WI38 (cell line): ENCODE measurements at regions not wholly inside any gene's neighbourhood (a gene's known extent, or its start where the extent isn't known, plus 50 kb on each side); places are given as distances from the start of the nearest gene placed in this dataset.

Source experiments
- H3K4me3 ChIP-seq: 2 replicates; pipeline ENCODE4 v1.5.1; 2011; ENCODE audit warnings: low read depth, mild to moderate bottlenecking, control low read depth, low read length
- TF ChIP-seq, protein P1 (sequence below): IDR thresholded peaks from 2 replicates; pipeline ENCODE4 v1.5.1; 2012; ENCODE audit warnings: low read depth, mild to moderate bottlenecking, control low read depth, low read length

DNA sequence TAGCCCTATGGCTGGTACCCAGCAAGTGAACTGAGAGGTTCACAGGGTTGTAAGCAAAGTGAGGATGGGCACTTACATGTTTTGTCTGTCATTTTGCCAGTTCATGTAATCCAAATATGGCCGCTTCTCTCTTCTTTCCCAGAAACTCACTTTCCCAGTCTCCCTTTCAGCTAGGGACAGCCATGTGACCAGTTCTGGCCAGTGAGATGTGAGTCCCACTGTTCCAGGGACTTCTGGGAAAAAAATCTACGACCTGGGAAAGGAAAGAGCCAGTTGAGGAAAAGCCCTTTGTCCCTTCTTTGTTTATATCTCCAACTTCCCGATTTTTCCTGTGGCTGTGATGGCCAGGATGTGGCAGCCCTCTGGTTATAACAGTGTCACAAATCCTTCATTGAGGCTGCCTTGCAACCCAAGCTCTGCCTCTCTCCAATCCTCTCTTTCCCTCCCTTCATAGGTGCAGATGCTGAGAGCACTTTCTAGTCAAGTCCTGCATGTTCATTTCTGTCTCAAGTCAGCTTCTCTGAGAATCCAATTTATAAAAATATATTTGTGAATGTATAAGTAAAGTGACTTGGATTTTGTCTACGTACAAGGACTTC is 148.6 kb upstream of the ZFP64 start:
- peak overlapping the region; percentile 24; the same call in 1 of the 2 replicates for H3K4me3 ChIP-seq

DNA sequence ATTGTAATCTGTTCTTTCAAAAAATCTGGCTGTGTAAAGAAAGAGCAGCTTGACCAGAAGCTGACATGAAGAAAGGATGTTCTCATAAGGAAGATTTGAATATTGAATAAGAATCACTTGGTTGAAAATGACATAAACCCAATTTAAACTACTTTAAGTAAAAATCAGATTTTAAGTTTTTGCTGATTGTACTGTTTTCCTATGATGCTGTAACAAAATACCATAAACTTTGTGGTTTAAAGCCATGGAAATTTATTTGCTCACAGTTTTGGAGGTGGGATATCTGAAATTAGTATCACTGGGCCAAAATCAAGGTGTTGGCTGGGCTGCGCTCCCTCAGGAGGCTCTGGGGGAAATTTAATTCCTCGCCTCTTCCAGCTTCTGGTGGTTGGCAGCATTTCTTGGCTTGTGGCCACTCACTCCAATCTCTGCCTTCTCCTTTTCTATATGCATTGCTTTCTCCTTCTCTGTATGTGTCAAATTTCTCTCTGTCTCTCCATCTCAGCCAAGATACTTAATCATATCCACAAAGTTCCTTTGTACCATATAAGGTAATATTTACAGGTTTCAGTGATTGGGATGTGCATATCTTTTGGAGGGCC is 141.2 kb upstream of the ZFP64 start:
- TF ChIP-seq, protein P1, sequence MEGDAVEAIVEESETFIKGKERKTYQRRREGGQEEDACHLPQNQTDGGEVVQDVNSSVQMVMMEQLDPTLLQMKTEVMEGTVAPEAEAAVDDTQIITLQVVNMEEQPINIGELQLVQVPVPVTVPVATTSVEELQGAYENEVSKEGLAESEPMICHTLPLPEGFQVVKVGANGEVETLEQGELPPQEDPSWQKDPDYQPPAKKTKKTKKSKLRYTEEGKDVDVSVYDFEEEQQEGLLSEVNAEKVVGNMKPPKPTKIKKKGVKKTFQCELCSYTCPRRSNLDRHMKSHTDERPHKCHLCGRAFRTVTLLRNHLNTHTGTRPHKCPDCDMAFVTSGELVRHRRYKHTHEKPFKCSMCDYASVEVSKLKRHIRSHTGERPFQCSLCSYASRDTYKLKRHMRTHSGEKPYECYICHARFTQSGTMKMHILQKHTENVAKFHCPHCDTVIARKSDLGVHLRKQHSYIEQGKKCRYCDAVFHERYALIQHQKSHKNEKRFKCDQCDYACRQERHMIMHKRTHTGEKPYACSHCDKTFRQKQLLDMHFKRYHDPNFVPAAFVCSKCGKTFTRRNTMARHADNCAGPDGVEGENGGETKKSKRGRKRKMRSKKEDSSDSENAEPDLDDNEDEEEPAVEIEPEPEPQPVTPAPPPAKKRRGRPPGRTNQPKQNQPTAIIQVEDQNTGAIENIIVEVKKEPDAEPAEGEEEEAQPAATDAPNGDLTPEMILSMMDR = no peak
- H3K4me3 ChIP-seq = no peak overlapping the region

More for the DNA sequence above, 148.6 kb upstream of the ZFP64 start:
- TF ChIP-seq, protein P1 = no peak

- H3K4me3 ChIP-seq = no peak overlapping the region
- TF ChIP-seq, protein P1 = no peak
Measured at GRCh38 chr20:52332230-52332629, 140.7 kb upstream of the ZFP64 start.

DNA sequence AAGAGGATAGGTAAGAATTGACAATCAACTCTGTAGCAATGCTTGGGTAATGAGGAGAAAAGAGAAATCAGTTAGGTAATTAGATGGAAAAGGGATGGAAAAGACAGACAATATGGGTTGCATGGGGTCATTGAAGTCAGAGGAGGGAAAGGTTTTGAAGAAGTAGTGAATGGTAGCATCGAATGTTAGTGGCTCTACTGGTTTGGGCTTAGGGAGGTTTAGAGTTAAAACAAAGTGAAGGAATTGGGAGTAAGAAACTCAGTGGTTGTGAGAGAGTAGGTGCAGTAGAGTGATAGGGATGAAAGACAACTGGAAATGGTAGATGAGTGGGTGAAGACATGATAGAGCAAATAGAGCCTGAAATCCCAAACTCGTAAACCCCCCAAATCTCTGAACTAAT is 140.1 kb upstream of the ZFP64 start:
- H3K4me3 ChIP-seq = no peak overlapping the region
- TF ChIP-seq, protein P1 = no peak

DNA sequence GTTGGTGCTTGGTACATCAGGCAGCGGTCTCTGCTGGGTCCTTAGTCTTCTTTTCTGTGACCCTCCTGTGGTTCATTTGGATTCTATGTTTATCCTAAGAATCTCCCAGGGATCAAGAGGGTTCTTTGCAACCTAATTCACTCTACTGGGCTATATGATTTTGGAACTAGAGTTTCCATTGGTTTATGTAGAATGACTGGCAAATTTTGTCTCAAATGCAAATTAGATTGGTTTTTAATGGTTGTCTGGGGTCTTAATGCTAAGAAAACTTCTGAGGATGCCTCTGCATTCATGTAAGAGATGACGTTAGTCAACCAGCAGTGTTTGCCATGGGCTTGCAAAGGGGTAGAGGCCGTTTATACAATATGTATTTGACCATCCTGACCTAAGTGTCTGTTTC is 129.8 kb upstream of the ZFP64 start:
- TF ChIP-seq, protein P1 = no peak
- no peak overlapping the region for H3K4me3 ChIP-seq

- no peak overlapping the region for H3K4me3 ChIP-seq
- TF ChIP-seq, protein P1 = no peak
Measured at GRCh38 chr20:52318651-52319050, 127.1 kb upstream of the ZFP64 start.

- H3K4me3 ChIP-seq = no peak overlapping the region
- TF ChIP-seq, protein P1 = peak; percentile 40; the same call in 1 of the 2 replicates
Measured at GRCh38 chr20:52313341-52313963, 121.9 kb upstream of the ZFP64 start.
